ENCODE measurements at regions not wholly inside any gene's neighbourhood (a gene's known extent, or its start where the extent isn't known, plus 50 kb on each side); places are given as distances from the start of the nearest gene placed in this dataset.

DNA sequence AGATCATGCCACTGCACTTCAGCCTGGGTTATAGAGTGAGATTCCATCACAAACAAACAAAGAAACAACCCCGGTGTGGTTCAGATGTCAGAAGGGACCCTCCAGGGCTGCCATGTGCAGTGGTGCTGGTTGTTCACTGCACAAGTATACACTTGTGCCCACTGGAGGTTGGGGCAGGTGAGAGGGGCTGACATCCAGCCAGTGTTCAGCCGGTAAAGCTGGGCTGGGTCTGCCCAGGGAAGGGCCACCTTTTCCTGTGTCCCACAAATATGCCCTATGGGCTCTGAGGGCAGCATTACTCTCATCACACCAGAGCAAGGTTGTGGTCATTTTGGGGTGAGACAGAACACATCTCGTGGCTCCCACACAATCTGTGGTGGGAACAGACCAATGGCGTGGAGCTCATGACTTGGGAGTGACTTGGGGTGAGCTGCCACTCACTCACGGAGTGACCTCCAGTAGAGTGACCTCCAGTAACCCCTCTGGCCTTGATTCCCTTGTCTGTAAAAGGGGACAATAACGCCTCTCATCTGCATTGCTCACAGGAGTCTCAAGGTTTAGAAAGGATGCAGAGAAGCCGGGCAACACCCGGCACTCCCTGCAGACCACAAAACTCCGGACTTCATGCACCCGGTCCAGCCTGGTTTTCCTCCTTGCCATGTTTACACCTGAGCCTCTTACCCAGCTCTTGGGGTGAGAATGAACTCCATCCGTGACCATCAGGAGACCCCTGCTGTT lies 69.0 kb upstream of the VRK1 start:
- no peak for DNase-seq

- no peak for DNase-seq
Measured at GRCh38 chr14:96729889-96730288, 67.3 kb upstream of the VRK1 start.

DNA sequence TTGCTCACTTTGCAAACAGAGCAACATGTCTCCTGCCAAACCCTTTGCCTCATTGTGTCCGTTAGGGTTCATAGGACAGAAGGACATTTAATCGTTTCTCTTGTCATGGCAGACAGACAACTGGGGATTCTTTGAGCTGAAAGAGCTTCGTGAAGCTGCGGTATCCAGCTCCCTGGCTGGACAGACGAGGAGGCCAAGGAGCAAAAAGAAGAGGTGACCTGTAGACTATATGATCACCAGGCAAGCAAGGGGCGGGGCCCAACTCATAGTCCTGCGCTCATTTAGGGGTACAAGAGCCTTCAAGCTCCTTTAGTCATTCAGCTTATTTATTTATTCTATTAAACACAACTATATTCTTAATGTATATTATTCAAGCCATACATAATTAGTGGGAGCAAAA lies 66.8 kb upstream of the VRK1 start:
- DNase-seq = no peak

GRCh38 chr14:96734076-96734622 lies 63.0 kb upstream of the VRK1 start:
- no peak for DNase-seq

DNA sequence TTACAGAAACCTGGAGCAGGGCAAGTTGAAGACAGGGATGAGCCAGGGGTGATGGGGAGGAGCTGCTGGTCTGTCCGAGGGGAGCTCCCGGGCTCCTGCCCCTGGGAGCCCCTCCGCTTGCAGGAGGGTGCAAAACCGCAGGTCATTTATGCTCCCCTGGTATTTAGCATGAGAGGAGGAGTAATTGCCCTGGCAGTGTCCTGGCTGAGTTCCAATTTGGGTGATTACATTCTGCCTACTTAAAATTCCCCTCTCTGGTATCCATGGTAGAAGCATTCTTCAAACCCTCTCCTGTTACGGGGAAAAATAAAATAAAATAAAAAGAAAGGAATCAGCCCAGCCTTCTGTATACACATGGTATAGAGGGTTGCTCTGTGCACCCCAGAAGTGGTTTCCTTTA lies 61.7 kb upstream of the VRK1 start:
- DNase-seq = no peak

- DNase-seq = no peak
Measured at GRCh38 chr14:96736439-96736838, 60.7 kb upstream of the VRK1 start.

DNA sequence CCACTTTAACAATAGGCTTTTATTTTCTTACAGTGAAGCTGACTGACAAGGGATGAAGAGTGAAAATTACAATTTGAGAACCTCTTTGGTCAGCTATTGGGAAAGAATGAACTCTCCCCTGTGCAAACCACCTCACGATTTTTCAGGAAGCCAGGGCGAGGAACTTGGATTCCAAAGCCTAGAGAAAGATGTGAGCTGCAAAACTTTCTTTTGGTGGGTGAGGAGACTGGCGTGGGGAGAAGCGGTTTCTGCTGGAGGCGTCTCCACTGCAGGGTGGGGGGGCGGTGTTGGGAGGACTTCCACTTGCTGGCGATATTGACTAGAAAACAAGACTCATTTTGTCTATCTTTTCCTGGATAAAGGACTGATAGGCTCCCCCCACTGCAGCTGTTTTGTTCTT lies 59.3 kb upstream of the VRK1 start:
- no peak for DNase-seq

- no peak for DNase-seq
Measured at GRCh38 chr14:96739200-96739910, 57.8 kb upstream of the VRK1 start.

DNA sequence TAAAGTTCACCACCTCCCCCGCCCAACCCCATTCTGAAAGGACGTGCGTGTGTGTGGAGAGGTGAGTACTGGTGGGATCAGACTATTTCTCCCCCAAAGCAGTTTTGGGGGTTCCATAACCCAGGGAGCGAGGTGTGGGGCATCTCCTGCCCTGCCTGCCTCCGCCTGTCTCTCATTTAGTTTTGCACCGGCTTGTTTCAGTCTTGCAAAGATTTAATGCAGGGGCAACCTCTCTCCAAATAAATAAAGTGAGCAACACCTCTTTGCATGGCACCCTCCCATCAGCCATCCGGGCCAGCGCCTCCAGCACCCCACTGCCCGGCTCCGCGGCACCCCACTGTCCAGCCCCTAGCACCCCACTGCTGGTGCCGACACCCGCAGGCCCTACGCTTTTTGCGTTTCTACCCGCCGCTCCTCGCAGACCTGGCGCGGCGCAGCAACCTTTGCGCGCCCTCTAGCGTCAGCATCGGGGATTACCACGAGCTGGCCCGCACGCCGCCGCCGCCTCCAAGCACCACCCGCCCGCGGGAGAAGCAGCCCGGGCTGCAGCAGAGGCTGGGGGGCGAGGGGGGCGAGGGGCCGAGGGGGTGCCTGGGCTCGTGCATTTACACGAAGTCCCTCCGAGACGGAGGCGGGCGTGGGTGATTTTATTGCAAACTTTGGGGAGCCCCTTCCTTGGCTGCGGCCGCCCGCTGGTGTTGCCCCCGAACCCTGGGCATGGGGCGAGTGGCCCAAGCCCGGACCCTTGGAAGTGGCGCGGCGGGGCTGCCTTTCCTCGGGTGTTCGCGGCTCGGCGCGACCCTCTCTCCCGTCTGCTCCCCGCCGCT lies 55.8 kb upstream of the VRK1 start:
- DNase-seq = peak; percentile 57

DNA sequence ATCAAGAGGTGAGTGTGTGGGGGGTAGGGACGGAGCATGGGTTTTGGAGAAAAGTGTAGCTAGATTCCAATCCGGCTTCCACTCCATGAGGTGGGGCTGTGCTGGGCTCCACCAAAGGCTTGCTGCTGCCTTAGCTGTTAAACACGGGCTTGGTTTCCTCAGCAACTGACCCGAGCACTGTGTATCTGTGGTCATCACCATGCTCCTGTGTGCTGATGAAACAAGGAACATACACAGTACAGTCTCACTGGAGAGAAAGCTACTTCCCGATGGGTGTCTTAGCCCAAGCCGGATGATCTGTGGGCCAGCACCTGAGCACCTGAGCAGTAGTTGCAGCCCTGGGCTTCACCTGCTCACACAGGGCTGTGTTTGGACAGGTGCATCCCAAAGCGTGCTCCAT lies 52.9 kb upstream of the VRK1 start:
- DNase-seq = no peak

GRCh38 chr14:96745500-96746051 lies 51.6 kb upstream of the VRK1 start:
- DNase-seq = no peak

DNA sequence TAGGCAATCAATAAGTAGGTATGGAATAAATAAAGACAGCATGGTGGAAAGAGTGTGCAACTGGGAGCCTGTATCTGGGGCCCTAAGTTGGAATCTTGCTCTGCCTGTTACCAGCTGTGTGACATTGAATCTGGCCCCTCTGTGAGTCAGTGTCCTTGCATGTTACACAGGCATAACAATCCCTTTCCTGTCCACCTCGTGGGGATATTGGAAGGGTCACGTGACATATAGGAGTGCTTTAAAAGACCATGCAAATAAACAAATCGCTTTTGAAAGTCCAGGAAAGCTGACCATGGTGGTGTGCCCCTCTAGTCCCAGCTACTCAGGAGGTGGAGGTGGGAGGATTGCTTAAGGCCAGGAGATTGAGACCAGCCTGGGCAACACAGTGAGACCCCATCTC lies 51.1 kb upstream of the VRK1 start:
- no peak for DNase-seq

- DNase-seq = no peak
Measured at GRCh38 chr14:96747006-96747405, 50.2 kb upstream of the VRK1 start.
